Activated CD4-positive, alpha-beta T cell treated with anti-CD3 and anti-CD28 coated beads, Interleukin-2, amount 50 U/mL, for 4 hours (primary cell): ENCODE measurements at regions not wholly inside any gene's neighbourhood (a gene's known extent, or its start where the extent isn't known, plus 50 kb on each side); places are given as distances from the start of the nearest gene placed in this dataset.

ENCODE experiments used
- DNase-seq, 2 experiments: peaks; one replicate each; pipeline ENCODE4 v3.0.0-alpha.2; 2020

DNA sequence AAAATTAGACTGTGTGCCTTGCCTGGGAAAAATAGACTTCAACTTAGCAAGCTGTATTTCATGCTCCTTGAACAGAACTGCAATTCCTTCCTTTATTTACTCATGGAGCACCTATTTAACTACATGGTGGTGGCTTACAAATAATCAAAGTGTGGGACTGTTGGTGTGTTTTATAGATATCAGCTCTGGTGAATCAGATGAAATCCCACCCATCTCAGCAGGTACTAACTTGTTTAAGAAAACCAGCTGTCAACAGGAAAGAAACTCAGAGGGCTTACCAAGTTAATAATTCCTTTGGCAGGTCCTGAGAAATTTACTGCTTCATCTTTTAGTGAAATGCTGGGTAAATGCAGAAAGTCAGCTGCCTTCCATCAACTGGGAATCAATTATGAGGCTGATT lies 830.6 kb downstream of the SLC4A3 start:
- no peak for DNase-seq

GRCh38 chr2:220460257-220460985 lies 833.0 kb downstream of the SLC4A3 start:
- DNase-seq = no peak

DNA sequence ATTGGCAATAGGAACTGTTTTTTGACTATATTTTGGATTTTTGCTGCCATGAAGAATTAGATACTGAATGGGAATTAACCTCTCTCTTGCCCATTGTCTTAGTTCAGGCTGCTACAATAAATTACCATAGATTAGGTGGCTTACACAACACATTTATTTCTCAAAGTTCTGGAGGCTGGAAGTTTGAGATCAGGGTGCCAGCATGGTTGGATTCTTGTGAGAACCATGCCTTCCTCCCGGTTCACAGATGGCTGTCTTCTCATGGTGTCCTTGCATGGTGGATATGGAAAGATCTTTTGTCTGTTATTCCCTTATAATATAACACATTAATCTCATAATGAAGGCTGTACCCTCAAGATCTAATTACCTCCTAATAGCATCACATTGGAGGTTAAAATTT lies 836.4 kb downstream of the SLC4A3 start:
- no peak for DNase-seq

DNA sequence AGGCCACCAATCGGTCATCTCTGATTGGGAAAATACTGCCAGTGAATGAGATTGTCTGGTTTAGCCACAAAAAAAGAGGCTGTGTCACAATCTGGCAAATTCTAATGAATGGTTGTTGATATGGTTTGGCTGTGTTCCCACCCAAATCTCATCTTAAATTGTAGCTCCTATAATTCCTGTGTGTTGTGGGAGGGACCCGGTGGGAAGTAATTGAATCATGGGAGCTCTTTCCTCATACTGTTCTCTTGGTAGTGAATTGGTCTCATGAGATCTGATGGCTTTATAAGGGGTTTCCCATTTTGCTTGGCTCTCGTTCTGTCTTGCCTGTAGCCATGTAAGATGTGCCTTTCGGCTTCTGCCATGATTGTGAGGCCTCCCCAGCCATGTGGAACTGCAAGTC lies 838.3 kb downstream of the SLC4A3 start:
- DNase-seq = no peak

GRCh38 chr2:220466251-220466691 lies 838.8 kb downstream of the SLC4A3 start:
- no peak for DNase-seq

- DNase-seq = no peak
These were observed 841.8 kb downstream of the SLC4A3 start for GRCh38 chr2:220469201-220469600.

DNA sequence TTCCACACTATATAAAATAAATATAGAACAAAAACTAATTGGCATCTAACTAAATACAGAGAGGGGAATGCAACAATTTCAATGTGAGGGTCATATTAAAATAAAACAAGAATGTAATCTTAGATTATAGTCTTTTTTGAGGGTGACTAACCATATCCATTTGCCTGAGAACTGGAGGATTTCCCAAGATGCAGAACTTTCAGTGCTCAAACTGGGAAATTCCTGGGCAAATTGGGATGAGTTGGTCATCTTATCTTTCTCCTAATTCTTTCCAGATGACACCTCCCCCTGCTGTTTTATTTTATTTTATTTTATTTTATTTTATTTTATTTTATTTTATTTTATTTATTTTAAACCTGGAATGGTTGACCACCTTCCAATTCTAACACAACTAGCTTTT lies 846.2 kb downstream of the SLC4A3 start:
- no peak for DNase-seq

- DNase-seq = no peak
These were observed 849.4 kb downstream of the SLC4A3 start for GRCh38 chr2:220476877-220477276.

- DNase-seq = no peak
These were observed 851.1 kb downstream of the SLC4A3 start for GRCh38 chr2:220478305-220479058.

- DNase-seq = no peak
These were observed 855.3 kb downstream of the SLC4A3 start for GRCh38 chr2:220482716-220483115.

DNA sequence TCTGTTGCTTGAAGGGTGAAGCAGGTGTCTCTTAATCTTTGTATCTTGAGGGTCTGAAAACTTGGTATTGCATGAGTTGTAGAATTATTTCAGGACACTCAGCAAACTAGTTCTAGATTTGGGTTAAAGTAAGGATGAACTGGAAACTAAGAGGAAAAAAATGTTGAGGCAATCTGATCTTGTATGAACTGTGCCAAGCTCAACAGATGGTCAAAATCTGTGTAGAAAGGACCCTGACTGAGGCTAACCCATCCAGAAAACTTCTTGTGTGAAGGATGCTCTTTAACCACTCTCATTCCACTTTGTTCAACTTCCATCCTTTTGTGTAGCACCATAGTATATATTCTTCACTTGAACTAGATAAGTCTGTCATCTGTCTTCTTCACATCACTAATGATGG lies 861.7 kb downstream of the SLC4A3 start:
- DNase-seq = no peak

GRCh38 chr2:220491670-220492069 lies 864.2 kb downstream of the SLC4A3 start:
- DNase-seq = no peak

- DNase-seq = no peak
These were observed 866.6 kb downstream of the SLC4A3 start for GRCh38 chr2:220493871-220494525.

GRCh38 chr2:220496513-220496912 lies 869.1 kb downstream of the SLC4A3 start:
- no peak for DNase-seq

DNA sequence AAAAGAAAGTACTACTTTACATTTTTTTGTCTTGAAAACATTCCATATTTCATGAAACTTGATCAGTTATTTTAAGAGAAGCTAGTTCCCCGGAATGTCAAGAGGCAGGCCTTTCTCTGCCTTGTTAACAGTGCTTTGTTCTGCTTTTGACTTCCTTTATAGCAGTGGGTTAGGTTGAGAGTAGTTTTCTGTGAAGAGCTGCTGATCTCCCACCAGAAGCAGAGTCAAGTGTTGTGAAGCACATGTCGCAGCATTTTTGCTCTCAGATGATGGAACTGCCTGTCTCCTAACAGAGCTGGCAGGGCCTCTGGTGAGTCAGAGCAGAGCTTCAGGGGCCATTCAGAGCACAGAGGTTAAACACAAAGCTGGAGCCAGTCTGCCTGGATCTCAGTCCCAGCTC lies 871.8 kb downstream of the SLC4A3 start:
- DNase-seq = no peak

DNA sequence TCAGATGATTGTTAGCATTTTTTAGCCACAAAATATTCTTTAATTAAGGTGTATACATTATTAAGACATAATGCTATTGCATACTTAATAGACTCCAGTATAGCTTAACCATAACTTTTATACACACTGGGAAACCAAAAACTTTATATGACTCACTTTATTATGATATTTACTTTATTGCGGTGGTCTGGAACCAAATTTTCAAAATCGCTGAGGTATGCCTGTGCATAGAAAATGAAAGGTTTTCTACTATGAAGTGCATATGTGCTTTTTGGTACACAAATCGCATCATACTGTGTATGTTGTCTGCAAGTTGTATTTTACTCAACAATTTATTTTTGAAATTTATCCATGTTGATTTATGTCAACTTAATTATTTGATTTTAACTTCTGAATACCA lies 875.1 kb downstream of the SLC4A3 start:
- no peak for DNase-seq

- DNase-seq = no peak
These were observed 876.0 kb downstream of the SLC4A3 start for GRCh38 chr2:220503431-220503830.

- DNase-seq = no peak
These were observed 877.6 kb downstream of the SLC4A3 start for GRCh38 chr2:220504938-220505503.

DNA sequence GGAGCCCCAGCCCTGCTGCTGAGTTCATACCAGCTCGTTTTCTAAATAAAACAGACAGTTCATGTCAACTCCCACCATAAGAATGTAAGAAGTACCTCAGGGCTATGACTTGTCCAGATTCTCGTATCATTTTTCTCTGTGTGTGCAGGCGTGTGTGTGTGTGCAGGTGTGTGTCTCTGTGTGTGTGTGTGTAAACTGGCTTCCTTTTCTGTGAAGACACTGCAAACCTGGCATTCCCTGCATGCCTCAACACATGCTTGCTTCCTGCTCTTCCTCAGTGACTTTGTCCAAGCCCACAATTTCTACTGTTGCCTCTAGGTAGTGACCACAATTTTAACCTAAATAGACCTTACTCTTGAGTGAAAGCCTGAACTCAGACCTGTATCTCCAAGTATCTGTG lies 879.0 kb downstream of the SLC4A3 start:
- no peak for DNase-seq

- DNase-seq = no peak
These were observed 881.8 kb downstream of the SLC4A3 start for GRCh38 chr2:220509096-220509757.

DNA sequence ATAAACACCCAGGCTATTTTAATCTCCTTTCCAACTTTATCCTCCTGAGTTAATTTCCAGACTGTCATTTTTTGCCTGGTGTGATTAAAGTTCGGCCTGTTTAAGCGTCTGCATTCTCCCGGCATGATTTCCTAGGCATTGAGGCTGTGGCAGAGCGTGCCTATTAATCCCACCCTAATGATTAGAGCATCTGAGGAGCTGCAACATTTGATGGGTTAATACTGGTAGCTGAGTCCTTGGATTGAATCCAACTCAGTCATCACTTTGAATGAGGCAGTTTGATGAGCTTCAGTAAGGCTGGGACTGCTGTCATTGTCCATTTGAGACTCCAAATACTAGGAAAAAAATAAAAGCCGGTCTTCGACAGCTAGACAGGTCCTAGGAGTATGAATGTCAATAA lies 882.5 kb downstream of the SLC4A3 start:
- no peak for DNase-seq

GRCh38 chr2:220510668-220511067 lies 883.2 kb downstream of the SLC4A3 start:
- DNase-seq = no peak

DNA sequence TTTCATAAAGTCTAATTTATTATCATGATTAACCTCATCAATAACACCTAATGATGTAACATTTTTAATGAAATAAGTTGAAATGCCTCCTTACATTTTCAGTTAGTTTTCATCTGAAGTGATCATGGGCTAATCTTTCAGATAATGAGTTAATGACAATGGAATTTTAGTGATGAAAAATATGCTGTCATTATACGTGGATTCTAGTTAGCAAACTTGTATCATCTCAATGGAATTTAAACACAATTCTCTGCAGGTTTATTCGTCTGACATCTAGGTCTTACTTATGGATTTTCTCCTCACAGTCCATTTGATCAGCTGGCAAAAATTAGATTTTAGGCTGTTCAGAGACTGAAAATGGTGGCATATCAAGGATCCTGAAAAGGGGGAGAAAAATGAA lies 885.0 kb downstream of the SLC4A3 start:
- DNase-seq = no peak
